ENCODE measurements at regions not wholly inside any gene's neighbourhood (a gene's known extent, or its start where the extent isn't known, plus 50 kb on each side); places are given as distances from the start of the nearest gene placed in this dataset.

DNA sequence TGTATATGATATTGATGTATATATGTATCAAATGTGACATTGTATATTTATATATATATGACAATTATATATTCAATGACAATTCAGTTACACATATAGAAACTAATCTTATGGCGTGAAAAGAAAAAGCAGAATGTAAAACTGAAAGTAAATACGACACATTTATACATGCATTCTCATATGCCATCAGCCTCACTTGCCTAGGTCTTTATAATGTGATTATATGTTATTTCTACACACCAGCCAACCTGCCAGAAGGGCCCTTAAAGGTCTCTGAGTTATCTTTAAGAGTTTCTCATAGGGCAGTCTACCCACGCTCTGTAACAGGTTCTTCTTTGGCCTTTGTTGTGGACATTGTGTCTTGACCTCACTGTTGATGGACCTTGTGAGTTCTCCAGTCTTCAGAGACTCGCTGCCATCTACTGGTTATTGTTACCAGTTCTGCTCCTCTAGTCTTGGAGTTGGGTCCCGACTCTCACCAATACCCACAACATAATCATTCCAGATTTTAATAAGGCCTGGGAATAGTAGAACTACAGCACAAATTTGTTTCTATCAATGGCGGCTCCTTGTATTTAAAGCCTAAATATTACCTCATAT, 371.5 kb upstream of the GOLIM4 start:
- no peak overlapping the region for H3K4me2 ChIP-seq (ENCODE audit: insufficient read depth, low read length)

DNA sequence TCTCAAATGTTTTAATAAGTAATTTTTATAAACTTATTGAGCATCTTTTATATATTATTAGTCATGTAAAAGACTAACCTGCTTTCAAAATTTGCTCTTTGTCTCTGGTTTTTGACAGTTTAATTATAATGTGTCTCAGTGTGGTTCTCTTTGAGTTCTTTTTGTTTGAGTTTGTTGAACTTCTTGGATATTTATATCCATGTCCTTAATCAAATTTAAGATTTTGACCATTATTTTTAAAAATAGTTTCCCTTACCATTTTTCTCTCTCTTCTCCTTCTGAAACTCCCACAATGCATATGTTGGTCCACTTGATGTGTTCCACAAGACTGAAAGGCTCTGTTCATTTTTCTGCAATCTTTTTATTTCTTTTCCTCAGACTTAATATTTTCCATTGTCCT, 366.1 kb upstream of the GOLIM4 start:
- TF ChIP-seq, protein P1, sequence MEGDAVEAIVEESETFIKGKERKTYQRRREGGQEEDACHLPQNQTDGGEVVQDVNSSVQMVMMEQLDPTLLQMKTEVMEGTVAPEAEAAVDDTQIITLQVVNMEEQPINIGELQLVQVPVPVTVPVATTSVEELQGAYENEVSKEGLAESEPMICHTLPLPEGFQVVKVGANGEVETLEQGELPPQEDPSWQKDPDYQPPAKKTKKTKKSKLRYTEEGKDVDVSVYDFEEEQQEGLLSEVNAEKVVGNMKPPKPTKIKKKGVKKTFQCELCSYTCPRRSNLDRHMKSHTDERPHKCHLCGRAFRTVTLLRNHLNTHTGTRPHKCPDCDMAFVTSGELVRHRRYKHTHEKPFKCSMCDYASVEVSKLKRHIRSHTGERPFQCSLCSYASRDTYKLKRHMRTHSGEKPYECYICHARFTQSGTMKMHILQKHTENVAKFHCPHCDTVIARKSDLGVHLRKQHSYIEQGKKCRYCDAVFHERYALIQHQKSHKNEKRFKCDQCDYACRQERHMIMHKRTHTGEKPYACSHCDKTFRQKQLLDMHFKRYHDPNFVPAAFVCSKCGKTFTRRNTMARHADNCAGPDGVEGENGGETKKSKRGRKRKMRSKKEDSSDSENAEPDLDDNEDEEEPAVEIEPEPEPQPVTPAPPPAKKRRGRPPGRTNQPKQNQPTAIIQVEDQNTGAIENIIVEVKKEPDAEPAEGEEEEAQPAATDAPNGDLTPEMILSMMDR (IDR thresholded peaks at IDR 0.05; ENCODE audit: borderline replicate concordance, extremely low read depth, low read length, poor library complexity, severe bottlenecking): no peak
- TF ChIP-seq EZH2 (IDR thresholded peaks at IDR 0.05; ENCODE audit: borderline replicate concordance, low read depth, low read length, severe bottlenecking): no peak
- Histone ChIP-seq H3K4me1 (ENCODE audit: insufficient read depth, low read length) (no peaks in the 10 kb centered on the region), H3K4me2 (ENCODE audit: insufficient read depth, low read length) (no peak overlapping the region), H2AFZ (ENCODE audit: low read depth, low read length) (no peak overlapping the region), H3K27ac (ENCODE audit: low read length) (no peak overlapping the region), H3K9ac (ENCODE audit: low read depth, low read length) (no peak overlapping the region), H3K79me2 (ENCODE audit: insufficient read depth, low read length) (no peaks in the 10 kb centered on the region), H3K9me3 (ENCODE audit: insufficient read depth, low read length, severe bottlenecking) (no peaks in the 10 kb centered on the region), H3K4me3 (ENCODE audit: low read depth in 1 of 2, low read length in 2 of 2) (no peak overlapping the region), H3K27me3 (ENCODE audit: insufficient read depth, low read length, poor library complexity) (no peaks in the 10 kb centered on the region), H4K20me1 (ENCODE audit: insufficient read depth, low read length) (no peaks in the 10 kb centered on the region), H3K36me3 (ENCODE audit: insufficient read depth, low read length) (no peaks in the 10 kb centered on the region)
- ATAC-seq (ENCODE audit: insufficient read depth, low read depth): no peak
- DNase-seq: no peak

More for the DNA sequence above, 371.5 kb upstream of the GOLIM4 start:
- DNase-seq: no peak
- H4K20me1 ChIP-seq (ENCODE audit: insufficient read depth, low read length): no peaks in the 10 kb centered on the region
- no peaks in the 10 kb centered on the region for H3K9me3 ChIP-seq (ENCODE audit: insufficient read depth, low read length, severe bottlenecking)
- no peak overlapping the region for H3K4me3 ChIP-seq (ENCODE audit: low read depth in 1 of 2, low read length in 2 of 2)
- no peak overlapping the region for H2AFZ ChIP-seq (ENCODE audit: low read depth, low read length)
- no peaks in the 10 kb centered on the region for H3K36me3 ChIP-seq (ENCODE audit: insufficient read depth, low read length)
- no peak overlapping the region for H3K9ac ChIP-seq (ENCODE audit: low read depth, low read length)
- ATAC-seq (ENCODE audit: insufficient read depth, low read depth): no peak
- no peaks in the 10 kb centered on the region for H3K79me2 ChIP-seq (ENCODE audit: insufficient read depth, low read length)
- H3K4me1 ChIP-seq (ENCODE audit: insufficient read depth, low read length): no peaks in the 10 kb centered on the region
- H3K27me3 ChIP-seq (ENCODE audit: insufficient read depth, low read length, poor library complexity): no peaks in the 10 kb centered on the region
- TF ChIP-seq EZH2 (IDR thresholded peaks at IDR 0.05; ENCODE audit: borderline replicate concordance, low read depth, low read length, severe bottlenecking): no peak
- TF ChIP-seq, protein P1 (IDR thresholded peaks at IDR 0.05; ENCODE audit: borderline replicate concordance, extremely low read depth, low read length, poor library complexity, severe bottlenecking): no peak
- H3K27ac ChIP-seq (ENCODE audit: low read length): no peak overlapping the region

- H3K9ac ChIP-seq (ENCODE audit: low read depth, low read length): no peak overlapping the region
- no peaks in the 10 kb centered on the region for H4K20me1 ChIP-seq (ENCODE audit: insufficient read depth, low read length)
- H3K4me2 ChIP-seq (ENCODE audit: insufficient read depth, low read length): no peak overlapping the region
- H3K79me2 ChIP-seq (ENCODE audit: insufficient read depth, low read length): no peaks in the 10 kb centered on the region
- no peak overlapping the region for H3K27ac ChIP-seq (ENCODE audit: low read length)
- H3K9me3 ChIP-seq (ENCODE audit: insufficient read depth, low read length, severe bottlenecking): no peaks in the 10 kb centered on the region
- no peaks in the 10 kb centered on the region for H3K27me3 ChIP-seq (ENCODE audit: insufficient read depth, low read length, poor library complexity)
- TF ChIP-seq EZH2 (IDR thresholded peaks at IDR 0.05; ENCODE audit: borderline replicate concordance, low read depth, low read length, severe bottlenecking): no peak
- TF ChIP-seq, protein P1 (IDR thresholded peaks at IDR 0.05; ENCODE audit: borderline replicate concordance, extremely low read depth, low read length, poor library complexity, severe bottlenecking): no peak
- ATAC-seq (ENCODE audit: insufficient read depth, low read depth): no peak
- no peak for DNase-seq
- H3K4me3 ChIP-seq (ENCODE audit: low read depth in 1 of 2, low read length in 2 of 2): no peak overlapping the region
- no peaks in the 10 kb centered on the region for H3K36me3 ChIP-seq (ENCODE audit: insufficient read depth, low read length)
- no peaks in the 10 kb centered on the region for H3K4me1 ChIP-seq (ENCODE audit: insufficient read depth, low read length)
- H2AFZ ChIP-seq (ENCODE audit: low read depth, low read length): no peak overlapping the region
Measured at GRCh38 chr3:168459226-168459784, 363.6 kb upstream of the GOLIM4 start.
